Kidney (tissue), 13 donors: ENCODE measurements at regions not wholly inside any gene's neighbourhood (a gene's known extent, or its start where the extent isn't known, plus 50 kb on each side); places are given as distances from the start of the nearest gene placed in this dataset.

Experiments used
- DNase-seq, 5 donors: peaks; one replicate each; pipeline ENCODE4 v3.0.0-alpha.2; 2013 to 2020
- FAIRE-seq: peaks from 2 replicates; lab custom pipeline; 2012; peaks lifted over from hg19 to GRCh38; lab: Jason Lieb, UNC
- H3K27ac ChIP-seq, 2 donors: one replicate each; pipeline ENCODE4 v1.7.0; 2013; ENCODE audit warnings: low read depth in 2 of 2, low read length in 2 of 2, inconsistent platforms in 1 of 2
- H3K27me3 ChIP-seq: one replicate; pipeline ENCODE4 v1.7.1; 2013; ENCODE audit warnings: low read length, inconsistent platforms; ENCODE audit not compliant: control insufficient read depth, insufficient read depth
- H3K36me3 ChIP-seq, 3 donors: one replicate each; pipeline versions ENCODE4 v1.7.0 to v1.7.1; 2013; ENCODE audit warnings: low read length in 3 of 3, control low read depth in 1 of 3, inconsistent platforms in 1 of 3; ENCODE audit not compliant: insufficient read depth in 3 of 3, control insufficient read depth in 2 of 3
- H3K4me1 ChIP-seq, 3 donors: one replicate each; pipeline versions ENCODE4 v1.7.0 to v1.7.1; 2013; ENCODE audit warnings: low read length in 3 of 3, inconsistent platforms in 1 of 3, low read depth in 1 of 3; ENCODE audit not compliant: control insufficient read depth in 2 of 3, insufficient read depth in 2 of 3
- H3K4me3 ChIP-seq, 3 donors: one replicate each; pipeline versions ENCODE4 v1.7.0 to v1.8.1; 2013; ENCODE audit warnings: low read length in 3 of 3, control low read depth in 1 of 3, inconsistent platforms in 1 of 3
- H3K9ac ChIP-seq, 3 donors: one replicate each; pipeline versions ENCODE4 v1.7.0 to v1.7.1; 2013; ENCODE audit warnings: low read length in 3 of 3, control low read depth in 1 of 3, inconsistent platforms in 1 of 3
- H3K9me3 ChIP-seq, 3 donors: one replicate each; pipeline versions ENCODE4 v1.7.0 to v1.7.1; 2013; ENCODE audit warnings: low read length in 3 of 3, control low read depth in 1 of 3, inconsistent platforms in 1 of 3; ENCODE audit not compliant: control insufficient read depth in 2 of 3, insufficient read depth in 1 of 3
- CTCF ChIP-seq: IDR thresholded peaks from 3 replicates; pipeline ENCODE4 v1.5.1; 2012; ENCODE audit warnings: mild to moderate bottlenecking, moderate library complexity, borderline replicate concordance; ENCODE audit not compliant: insufficient read depth; ENCODE audit errors: extremely low read depth
- intact Hi-C: fragments of 100-400 bp; cut with DNase I; formaldehyde crosslinking; loops from one replicate; pipeline ENCODE4 v1.11.1; 2022
- donor health status: control.
- donor health status: control.
- donor health status: control.
- donor health status: control.
- donor health status: control.
- donor health status: DM: yes; HTN: yes; CAD: no.
- donor health status: Normal renal cell carcinoma (clear cell type).

GRCh38 chr1:220407191-220407590 lies 120.7 kb upstream of the MARK1 start:
- intact Hi-C loops = no loop called here
- H3K9ac ChIP-seq = no peak overlapping the region
- no peaks in the 10 kb centered on the region for H3K9me3 ChIP-seq
- no peaks in the 10 kb centered on the region for H3K36me3 ChIP-seq
- TF ChIP-seq CTCF = no peak
- H3K4me1 ChIP-seq = no peaks in the 10 kb centered on the region
- no peaks in the 10 kb centered on the region for H3K27me3 ChIP-seq
- H3K4me3 ChIP-seq = no peak overlapping the region
- DNase-seq (no peak), FAIRE-seq (no peak)
- H3K27ac ChIP-seq = no peak overlapping the region

GRCh38 chr1:220398238-220398637 lies 126.0 kb upstream of the RAB3GAP2 start:
- TF ChIP-seq CTCF = no peak
- Histone ChIP-seq H3K27ac (no peak overlapping the region), H3K36me3 (no peaks in the 10 kb centered on the region), H3K9me3 (no peaks in the 10 kb centered on the region), H3K27me3 (no peaks in the 10 kb centered on the region), H3K9ac (no peak overlapping the region), H3K4me3 (no peak overlapping the region), H3K4me1 (no peaks in the 10 kb centered on the region)
- no peak for DNase-seq
- intact Hi-C loops = no loop called here
- FAIRE-seq = no peak

GRCh38 chr1:220391491-220391890 lies 119.2 kb upstream of the RAB3GAP2 start:
- FAIRE-seq (no peak), DNase-seq (peak in 1 of 5 donors; percentile 23)
- no peaks in the 10 kb centered on the region for H3K36me3 ChIP-seq
- intact Hi-C loops = no loop called here
- H3K4me3 ChIP-seq = no peak overlapping the region
- H3K9me3 ChIP-seq = no peaks in the 10 kb centered on the region
- no peak overlapping the region for H3K9ac ChIP-seq
- no peak for TF ChIP-seq CTCF
- no peaks in the 10 kb centered on the region for H3K4me1 ChIP-seq
- no peaks in the 10 kb centered on the region for H3K27me3 ChIP-seq
- H3K27ac ChIP-seq = no peak overlapping the region

GRCh38 chr1:220389634-220390033 lies 117.4 kb upstream of the RAB3GAP2 start:
- no peak overlapping the region for H3K9ac ChIP-seq
- DNase-seq (no peak), FAIRE-seq (no peak)
- H3K27me3 ChIP-seq = no peaks in the 10 kb centered on the region
- intact Hi-C loops = no loop called here
- H3K27ac ChIP-seq = no peak overlapping the region
- H3K4me1 ChIP-seq = no peaks in the 10 kb centered on the region
- H3K9me3 ChIP-seq = peaks cover 0 to 4% (median 0%) of the 10 kb centered on the region in 3 donors
- H3K4me3 ChIP-seq = no peak overlapping the region
- TF ChIP-seq CTCF = no peak
- H3K36me3 ChIP-seq = no peaks in the 10 kb centered on the region
